ENCODE measurements at regions not wholly inside any gene's neighbourhood (a gene's known extent, or its start where the extent isn't known, plus 50 kb on each side); places are given as distances from the start of the nearest gene placed in this dataset.

DNA sequence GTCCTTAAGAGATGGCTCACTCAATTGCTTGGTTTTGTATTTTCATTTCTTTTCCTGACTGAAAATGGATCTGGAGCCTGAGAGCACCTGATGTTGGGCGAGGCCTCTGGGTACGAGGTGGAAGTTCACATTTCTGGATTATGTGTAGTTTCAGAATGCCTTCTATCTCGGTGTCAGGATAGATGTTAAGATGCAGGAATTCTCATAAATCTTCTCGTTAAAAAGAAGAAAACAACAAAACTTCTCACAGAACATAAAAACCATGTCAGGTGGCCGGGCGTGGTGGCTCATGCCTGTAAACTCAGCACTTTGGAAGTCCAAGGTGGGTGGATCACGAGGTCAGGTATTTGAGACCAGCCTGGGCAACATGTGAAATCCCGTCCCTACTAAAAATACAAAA, 101.8 kb downstream of the RHOU start:
- TF ChIP-seq, protein P1, sequence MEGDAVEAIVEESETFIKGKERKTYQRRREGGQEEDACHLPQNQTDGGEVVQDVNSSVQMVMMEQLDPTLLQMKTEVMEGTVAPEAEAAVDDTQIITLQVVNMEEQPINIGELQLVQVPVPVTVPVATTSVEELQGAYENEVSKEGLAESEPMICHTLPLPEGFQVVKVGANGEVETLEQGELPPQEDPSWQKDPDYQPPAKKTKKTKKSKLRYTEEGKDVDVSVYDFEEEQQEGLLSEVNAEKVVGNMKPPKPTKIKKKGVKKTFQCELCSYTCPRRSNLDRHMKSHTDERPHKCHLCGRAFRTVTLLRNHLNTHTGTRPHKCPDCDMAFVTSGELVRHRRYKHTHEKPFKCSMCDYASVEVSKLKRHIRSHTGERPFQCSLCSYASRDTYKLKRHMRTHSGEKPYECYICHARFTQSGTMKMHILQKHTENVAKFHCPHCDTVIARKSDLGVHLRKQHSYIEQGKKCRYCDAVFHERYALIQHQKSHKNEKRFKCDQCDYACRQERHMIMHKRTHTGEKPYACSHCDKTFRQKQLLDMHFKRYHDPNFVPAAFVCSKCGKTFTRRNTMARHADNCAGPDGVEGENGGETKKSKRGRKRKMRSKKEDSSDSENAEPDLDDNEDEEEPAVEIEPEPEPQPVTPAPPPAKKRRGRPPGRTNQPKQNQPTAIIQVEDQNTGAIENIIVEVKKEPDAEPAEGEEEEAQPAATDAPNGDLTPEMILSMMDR (IDR thresholded peaks at IDR 0.05) = no peak
- Histone ChIP-seq H3K4me3 (no peak overlapping the region), H3K27me3 (replicated peaks; ENCODE audit: insufficient read depth) (no peaks in the 10 kb centered on the region), H3K4me1 (ENCODE audit: control insufficient read depth in 1 of 2, low read depth in 2 of 2) (peaks cover 15 to 33% of the 10 kb centered on the region in 2 donors), H3K27ac (no peak overlapping the region), H3K36me3 (no peaks in the 10 kb centered on the region), H3K9me3 (no peaks in the 10 kb centered on the region)
- ATAC-seq (ENCODE audit: insufficient number of reproducible peaks, low FRiP score, low read depth) (no peak), DNase-seq (ENCODE audit: low spot score) (no peak)

DNA sequence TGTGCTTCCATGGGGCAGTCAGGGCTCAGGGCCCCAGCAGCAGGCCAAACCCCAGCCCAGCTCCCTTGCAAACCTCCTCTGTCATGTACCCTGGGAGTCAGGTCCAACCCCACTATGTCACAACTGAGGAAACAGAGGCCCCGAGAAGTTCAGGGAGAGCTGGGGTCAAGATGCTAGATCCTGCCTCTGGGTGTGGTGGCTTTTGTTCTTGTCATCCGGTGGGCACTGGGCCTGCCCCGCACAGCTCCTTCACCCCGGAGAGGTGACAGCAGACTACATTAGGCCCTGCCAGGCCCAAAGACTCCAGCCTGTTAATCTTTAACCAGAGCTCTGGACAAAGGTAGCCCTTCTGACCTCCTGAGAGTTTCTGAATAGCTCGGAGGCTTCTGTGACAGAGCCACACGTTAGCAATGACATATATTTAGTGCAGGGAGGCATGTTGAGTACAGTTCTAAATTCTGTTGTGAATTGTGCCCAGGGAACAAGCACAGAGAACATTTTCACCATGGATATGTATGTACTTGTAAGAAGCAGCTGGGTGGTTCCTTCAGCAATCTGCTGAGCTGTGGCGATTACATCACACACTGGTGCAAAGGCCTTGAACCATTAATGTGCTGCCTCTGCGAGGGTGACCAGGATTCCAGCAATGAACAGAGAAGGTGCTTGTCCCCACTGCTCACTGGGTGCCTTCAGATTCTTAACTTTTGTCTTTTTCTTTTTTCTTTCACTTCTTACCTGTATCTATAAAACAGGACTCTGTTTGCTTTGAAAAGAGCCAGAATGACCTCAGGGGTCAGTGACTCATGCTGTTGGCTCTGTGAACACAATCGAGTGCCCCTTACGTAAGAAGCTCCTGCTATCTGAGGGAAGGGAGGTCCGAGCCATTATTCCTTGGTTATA, 102.8 kb downstream of the RHOU start:
- ATAC-seq (ENCODE audit: insufficient number of reproducible peaks, low FRiP score, low read depth) = no peak
- Histone ChIP-seq H3K27me3 (replicated peaks; ENCODE audit: insufficient read depth) (no peaks in the 10 kb centered on the region), H3K4me1 (ENCODE audit: control insufficient read depth in 1 of 2, low read depth in 2 of 2) (peaks cover 15 to 39% of the 10 kb centered on the region in 2 donors), H3K36me3 (no peaks in the 10 kb centered on the region), H3K27ac (peak overlapping the region in 1 of 2 donors; percentile 38), H3K9me3 (no peaks in the 10 kb centered on the region), H3K4me3 (no peak overlapping the region)
- no peak for DNase-seq (ENCODE audit: low spot score)
- TF ChIP-seq, protein P1 (IDR thresholded peaks at IDR 0.05) = no peak

DNA sequence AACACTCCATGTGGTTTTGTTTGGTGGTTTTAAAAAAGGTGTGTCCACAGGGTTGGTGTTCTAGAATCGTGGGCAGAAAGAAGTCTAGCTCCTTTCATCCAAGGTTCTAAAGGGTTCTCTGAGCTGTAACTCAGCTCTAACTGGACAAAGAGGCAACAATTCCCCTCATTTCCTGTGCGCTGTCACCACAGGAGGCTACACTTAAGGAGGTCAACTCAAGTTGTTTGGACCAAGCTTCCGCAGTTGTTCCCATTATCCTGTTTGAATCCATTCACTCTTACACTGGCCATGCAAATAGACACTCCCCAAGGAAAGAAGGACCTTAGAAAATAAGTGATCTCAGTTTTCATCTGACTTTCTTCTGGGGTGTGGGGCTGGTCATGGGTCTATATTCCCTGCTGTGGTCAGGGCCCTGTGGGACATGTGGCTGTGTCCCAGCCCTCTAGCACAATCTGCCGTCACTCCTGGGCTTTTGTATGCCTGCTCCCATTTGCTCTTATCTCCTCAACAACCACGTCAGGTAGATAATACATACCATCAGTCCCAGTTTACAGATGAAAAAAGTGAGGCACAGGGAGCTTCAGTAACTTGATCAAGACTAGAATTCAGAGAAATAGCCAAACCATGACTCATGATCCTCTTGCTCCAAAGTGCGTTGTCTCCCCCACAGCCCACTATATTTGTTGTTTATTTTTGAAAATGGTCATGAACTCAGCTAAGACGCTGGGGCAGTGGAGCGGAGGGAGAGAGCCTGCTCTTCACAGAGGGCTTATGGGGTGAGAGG, 103.6 kb downstream of the RHOU start:
- H3K9me3 ChIP-seq = no peaks in the 10 kb centered on the region
- no peak for ATAC-seq (ENCODE audit: insufficient number of reproducible peaks, low FRiP score, low read depth)
- H3K4me1 ChIP-seq (ENCODE audit: control insufficient read depth in 1 of 2, low read depth in 2 of 2) = peaks cover 15 to 33% of the 10 kb centered on the region in 2 donors
- DNase-seq (ENCODE audit: low spot score) = no peak
- TF ChIP-seq, protein P1 (IDR thresholded peaks at IDR 0.05) = no peak
- no peaks in the 10 kb centered on the region for H3K36me3 ChIP-seq
- H3K27ac ChIP-seq = no peak overlapping the region
- no peak overlapping the region for H3K4me3 ChIP-seq
- H3K27me3 ChIP-seq (replicated peaks; ENCODE audit: insufficient read depth) = no peaks in the 10 kb centered on the region

DNA sequence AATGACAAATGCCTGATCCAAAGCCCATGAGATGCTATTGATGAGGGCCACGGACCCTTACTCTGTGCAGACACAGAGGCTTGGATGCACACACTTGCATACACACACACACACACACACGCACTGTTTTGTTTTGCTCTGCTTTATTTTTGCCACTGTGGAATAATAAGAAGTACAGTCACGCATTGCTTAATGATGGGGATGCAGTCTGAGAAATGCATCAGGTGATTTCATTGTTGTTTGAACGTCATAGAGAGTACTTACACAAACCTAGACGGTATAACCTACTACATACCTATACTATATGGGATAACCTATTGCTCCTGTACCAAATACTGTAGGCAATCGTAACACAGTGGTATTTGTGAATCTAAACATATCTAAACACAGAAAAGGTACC, 104.4 kb downstream of the RHOU start:
- TF ChIP-seq, protein P1 (IDR thresholded peaks at IDR 0.05) = no peak
- Histone ChIP-seq H3K36me3 (no peaks in the 10 kb centered on the region), H3K4me3 (no peak overlapping the region), H3K4me1 (ENCODE audit: control insufficient read depth in 1 of 2, low read depth in 2 of 2) (peaks cover 14 to 25% of the 10 kb centered on the region in 2 donors), H3K27ac (no peak overlapping the region), H3K9me3 (no peaks in the 10 kb centered on the region), H3K27me3 (replicated peaks; ENCODE audit: insufficient read depth) (no peaks in the 10 kb centered on the region)
- DNase-seq (ENCODE audit: low spot score) = no peak
- no peak for ATAC-seq (ENCODE audit: insufficient number of reproducible peaks, low FRiP score, low read depth)

DNA sequence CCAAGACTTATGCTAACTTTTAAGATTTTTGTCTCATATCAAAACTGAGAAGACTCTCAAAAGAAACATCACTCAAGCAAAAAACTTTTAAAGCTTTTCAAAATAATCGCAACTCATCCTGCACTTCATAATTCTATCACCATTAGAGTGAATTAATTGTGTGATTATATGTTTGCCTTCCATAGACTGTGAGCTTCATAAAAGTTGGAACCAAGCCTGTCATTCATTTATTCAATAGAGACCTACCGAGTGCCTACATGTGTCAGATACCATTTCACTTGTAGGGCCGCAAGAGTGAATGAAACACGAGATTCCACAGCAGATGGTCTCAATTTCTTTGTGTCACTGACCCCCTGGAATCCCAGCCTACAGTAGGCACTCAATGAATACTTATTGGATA, 106.4 kb downstream of the RHOU start:
- Histone ChIP-seq H3K36me3 (no peaks in the 10 kb centered on the region), H3K9me3 (no peaks in the 10 kb centered on the region), H3K27ac (peak overlapping the region; percentile 31 to 56), H3K4me1 (ENCODE audit: control insufficient read depth in 1 of 2, low read depth in 2 of 2) (peaks cover 9 to 21% of the 10 kb centered on the region in 2 donors), H3K27me3 (replicated peaks; ENCODE audit: insufficient read depth) (no peaks in the 10 kb centered on the region), H3K4me3 (no peak overlapping the region)
- no peak for ATAC-seq (ENCODE audit: insufficient number of reproducible peaks, low FRiP score, low read depth)
- no peak for DNase-seq (ENCODE audit: low spot score)
- TF ChIP-seq, protein P1 (IDR thresholded peaks at IDR 0.05) = no peak

Measured in thoracic aorta (tissue), 2 donors.